Upper lobe of left lung (tissue), 6 donors: ENCODE measurements at regions not wholly inside any gene's neighbourhood (a gene's known extent, or its start where the extent isn't known, plus 50 kb on each side); places are given as distances from the start of the nearest gene placed in this dataset.

ENCODE experiments used
- ATAC-seq, 2 donors: fragments of 200-7000 bp; cut with Tn5 transposase; one replicate each; pipeline ENCODE4 v1.9.1; 2022; ENCODE audit warnings: mild to moderate bottlenecking in 2 of 2, moderate library complexity in 2 of 2; ENCODE audit not compliant: low FRiP score in 2 of 2
- DNase-seq, 2 donors: peaks; one replicate each; pipeline ENCODE4 v3.0.0-alpha.2; 2019 to 2020
- H3K27ac ChIP-seq, 4 donors: fragments of 200-600 bp; sonication (generic); one replicate each; pipeline ENCODE4 v1.5.1; 2016 to 2019
- H3K27me3 ChIP-seq, 4 donors: fragments of 200-600 bp; sonication (generic); one replicate each; pipeline ENCODE4 v1.5.1; 2017 to 2019
- H3K36me3 ChIP-seq, 4 donors: fragments of 200-600 bp; sonication (generic); one replicate each; pipeline ENCODE4 v1.5.1; 2016 to 2019
- H3K4me1 ChIP-seq, 4 donors: fragments of 200-600 bp; sonication (generic); one replicate each; pipeline ENCODE4 v1.5.1; 2018 to 2019
- H3K4me3 ChIP-seq, 4 donors: fragments of 200-600 bp; sonication (generic); one replicate each; pipeline ENCODE4 v1.5.1; 2017 to 2019; ENCODE audit warnings: mild to moderate bottlenecking in 2 of 4, moderate library complexity in 1 of 4
- H3K9me3 ChIP-seq, 4 donors: fragments of 200-600 bp; sonication (generic); one replicate each; pipeline ENCODE4 v1.5.1; 2018 to 2019
- CTCF ChIP-seq, 6 experiments: fragments of 450-650 bp in 4 of 6; fragments of 200-600 bp in 2 of 6; sonication (generic) in 2 of 6; IDR thresholded peaks; one replicate each; pipeline ENCODE4 v1.5.1; 2016 to 2019; ENCODE audit warnings: antibody characterized with exemption in 6 of 6
- EP300 ChIP-seq, 4 donors: sonication (generic); formaldehyde crosslinking; IDR thresholded peaks; one replicate each; pipeline ENCODE4 v1.5.1; 2017; ENCODE audit warnings: antibody characterized with exemption in 4 of 4, control low read depth in 2 of 4
- POLR2A ChIP-seq, 4 donors: fragments of 450-650 bp; IDR thresholded peaks; one replicate each; pipeline ENCODE4 v1.5.1; 2016 to 2017; ENCODE audit warnings: antibody characterized with exemption in 4 of 4, mild to moderate bottlenecking in 2 of 4
- POLR2AphosphoS5 ChIP-seq, 2 donors: sonication (generic); formaldehyde crosslinking; IDR thresholded peaks; one replicate each; pipeline ENCODE4 v1.5.1; 2017; ENCODE audit warnings: antibody characterized with exemption in 2 of 2
- WGBS, 2 donors: methylation state at CpG; one replicate each; pipeline ENCODE4 v1.1.5; 2017 to 2018; 5-methylcytosine and 5-hydroxymethylcytosine counted together
- donor health status: DM: no; HTN: no; CAD: no; lungs with moderate emphysema.
- donor health status: DM: no; HTN: yes; CAD: no; lungs with severe emphysema.

GRCh38 chr22:49691256-49691655, 136.4 kb downstream of the BRD1 start:
- no peak for DNase-seq
- Histone ChIP-seq H3K27ac (no peak overlapping the region), H3K27me3 (no peaks in the 10 kb centered on the region), H3K4me3 (no peak overlapping the region), H3K9me3 (no peaks in the 10 kb centered on the region), H3K4me1 (no peaks in the 10 kb centered on the region), H3K36me3 (no peaks in the 10 kb centered on the region)
- TF ChIP-seq EP300 (IDR thresholded peaks at IDR 0.05) (no peak), POLR2A (IDR thresholded peaks at IDR 0.05) (no peak), CTCF (IDR thresholded peaks at IDR 0.05) (no peak), POLR2AphosphoS5 (IDR thresholded peaks at IDR 0.05) (no peak)
- WGBS, 2 donors = 100% methylated on average over 2 to 3 of the region's 3 CpGs
- ATAC-seq = no peak

- no peak for TF ChIP-seq CTCF (IDR thresholded peaks at IDR 0.05)
- TF ChIP-seq EP300 (IDR thresholded peaks at IDR 0.05) = no peak
- TF ChIP-seq POLR2AphosphoS5 (IDR thresholded peaks at IDR 0.05) = no peak
- no peak for TF ChIP-seq POLR2A (IDR thresholded peaks at IDR 0.05)
- ATAC-seq (peak in 1 of 2 donors; percentile 37), DNase-seq (no peak)
- Histone ChIP-seq H3K4me1 (no peaks in the 10 kb centered on the region), H3K27me3 (no peaks in the 10 kb centered on the region), H3K4me3 (no peak overlapping the region), H3K27ac (no peak overlapping the region), H3K36me3 (no peaks in the 10 kb centered on the region), H3K9me3 (no peaks in the 10 kb centered on the region)
- 81 to 83% methylated on average over 16 of the region's 16 CpGs for WGBS, 2 donors
Observed at GRCh38 chr22:49690454-49690853, 137.2 kb downstream of the BRD1 start.

GRCh38 chr22:49689858-49690257, 137.8 kb downstream of the BRD1 start:
- Histone ChIP-seq H3K4me1 (no peaks in the 10 kb centered on the region), H3K27ac (no peak overlapping the region), H3K36me3 (no peaks in the 10 kb centered on the region), H3K4me3 (no peak overlapping the region), H3K27me3 (no peaks in the 10 kb centered on the region), H3K9me3 (no peaks in the 10 kb centered on the region)
- DNase-seq (no peak), ATAC-seq (no peak)
- WGBS, 2 donors = 69% methylated on average over 9 of the region's 11 CpGs; no CpG with 5 or more reads in 1 of the 2 donors
- TF ChIP-seq EP300 (IDR thresholded peaks at IDR 0.05) (no peak), CTCF (IDR thresholded peaks at IDR 0.05) (no peak), POLR2A (IDR thresholded peaks at IDR 0.05) (no peak), POLR2AphosphoS5 (IDR thresholded peaks at IDR 0.05) (no peak)

- no peaks in the 10 kb centered on the region for H3K4me1 ChIP-seq
- H3K36me3 ChIP-seq = no peaks in the 10 kb centered on the region
- DNase-seq (no peak), ATAC-seq (no peak)
- no peaks in the 10 kb centered on the region for H3K27me3 ChIP-seq
- no peaks in the 10 kb centered on the region for H3K9me3 ChIP-seq
- WGBS, 2 donors = 86 to 100% methylated on average over 1 to 5 of the region's 5 CpGs
- no peak overlapping the region for H3K27ac ChIP-seq
- H3K4me3 ChIP-seq = no peak overlapping the region
- TF ChIP-seq POLR2AphosphoS5 (IDR thresholded peaks at IDR 0.05) = no peak
Observed at GRCh38 chr22:49689255-49689770, 138.4 kb downstream of the BRD1 start.

- 85 to 86% methylated on average over 19 to 20 of the region's 20 CpGs for WGBS, 2 donors
- Histone ChIP-seq H3K27me3 (no peaks in the 10 kb centered on the region), H3K4me3 (no peak overlapping the region), H3K36me3 (no peaks in the 10 kb centered on the region), H3K4me1 (no peaks in the 10 kb centered on the region), H3K9me3 (no peaks in the 10 kb centered on the region), H3K27ac (no peak overlapping the region)
- peak in 1 of 2 donors; percentile 27 for DNase-seq
- no peak for TF ChIP-seq EP300 (IDR thresholded peaks at IDR 0.05)
- no peak for TF ChIP-seq POLR2AphosphoS5 (IDR thresholded peaks at IDR 0.05)
- no peak for TF ChIP-seq POLR2A (IDR thresholded peaks at IDR 0.05)
- TF ChIP-seq CTCF (IDR thresholded peaks at IDR 0.05) = no peak
- no peak for ATAC-seq
Observed at GRCh38 chr22:49688516-49689254, 139.0 kb downstream of the BRD1 start.
